ENCODE measurements at regions not wholly inside any gene's neighbourhood (a gene's known extent, or its start where the extent isn't known, plus 50 kb on each side); places are given as distances from the start of the nearest gene placed in this dataset.

- peak; percentile 61 for DNase-seq
These were observed 99.5 kb upstream of the ZFP64 start for GRCh38 chr20:52291109-52291508.

GRCh38 chr20:52290569-52290968, 99.0 kb upstream of the ZFP64 start:
- no peak for DNase-seq

GRCh38 chr20:52289956-52290565, 98.5 kb upstream of the ZFP64 start:
- DNase-seq = no peak

- DNase-seq = no peak
These were observed 88.8 kb upstream of the ZFP64 start for GRCh38 chr20:52280407-52280806.

GRCh38 chr20:52279706-52280105, 88.1 kb upstream of the ZFP64 start:
- DNase-seq = no peak

GRCh38 chr20:52275181-52275691, 83.7 kb upstream of the ZFP64 start:
- DNase-seq = no peak

GRCh38 chr20:52270696-52271095, 79.1 kb upstream of the ZFP64 start:
- DNase-seq = no peak

- DNase-seq = no peak
These were observed 78.5 kb upstream of the ZFP64 start for GRCh38 chr20:52270001-52270606.

GRCh38 chr20:52269321-52269720, 77.7 kb upstream of the ZFP64 start:
- no peak for DNase-seq

GRCh38 chr20:52268184-52268749, 76.7 kb upstream of the ZFP64 start:
- no peak for DNase-seq

GRCh38 chr20:52267418-52267817, 75.8 kb upstream of the ZFP64 start:
- no peak for DNase-seq

- DNase-seq = no peak
These were observed 72.2 kb upstream of the ZFP64 start for GRCh38 chr20:52263757-52264156.

GRCh38 chr20:52261792-52262191, 70.2 kb upstream of the ZFP64 start:
- DNase-seq = no peak

GRCh38 chr20:52259295-52259694, 67.7 kb upstream of the ZFP64 start:
- no peak for DNase-seq

GRCh38 chr20:52256454-52256853, 64.9 kb upstream of the ZFP64 start:
- no peak for DNase-seq

- no peak for DNase-seq
These were observed 61.1 kb upstream of the ZFP64 start for GRCh38 chr20:52252664-52253063.

GRCh38 chr20:52251827-52252226, 60.2 kb upstream of the ZFP64 start:
- DNase-seq = no peak

GRCh38 chr20:52251136-52251700, 59.6 kb upstream of the ZFP64 start:
- DNase-seq = no peak

- no peak for DNase-seq
These were observed 56.0 kb upstream of the ZFP64 start for GRCh38 chr20:52247548-52247947.

- DNase-seq = no peak
These were observed 54.8 kb upstream of the ZFP64 start for GRCh38 chr20:52246366-52246765.

GRCh38 chr20:52244702-52245101, 53.1 kb upstream of the ZFP64 start:
- no peak for DNase-seq

- no peak for DNase-seq
These were observed 51.0 kb upstream of the ZFP64 start for GRCh38 chr20:52242237-52243230.

All from retina (tissue), 1 donor.